Esophagus muscularis mucosa (tissue), 3 donors: ENCODE measurements at regions not wholly inside any gene's neighbourhood (a gene's known extent, or its start where the extent isn't known, plus 50 kb on each side); places are given as distances from the start of the nearest gene placed in this dataset.
"Not testable (repeated sequence)": the region's sequence is repeated elsewhere in the genome, so short reads cannot be mapped to it uniquely, and the experiment has no call there.

Experiments
- CTCF ChIP-seq, 3 experiments: fragments of 200-600 bp in 2 of 3; fragments of 450-650 bp in 1 of 3; sonication (generic) in 2 of 3; IDR thresholded peaks; one replicate each; pipeline ENCODE4 v1.5.1; 2017 to 2019; ENCODE audit warnings: antibody characterized with exemption in 3 of 3, mild to moderate bottlenecking in 2 of 3, moderate library complexity in 1 of 3
- EP300 ChIP-seq: sonication (generic); formaldehyde crosslinking; IDR thresholded peaks from one replicate; pipeline ENCODE4 v1.6.1; 2017; ENCODE audit warnings: antibody characterized with exemption

GRCh38 chr3:125779918-125780317 is 184.6 kb upstream of the OSBPL11 start:
- not testable (repeated sequence) for TF ChIP-seq CTCF (IDR thresholded peaks at IDR 0.05); EP300
